Astrocyte (in vitro differentiated cells and primary cell): ENCODE measurements at regions not wholly inside any gene's neighbourhood (a gene's known extent, or its start where the extent isn't known, plus 50 kb on each side); places are given as distances from the start of the nearest gene placed in this dataset.

Experiments
- DNase-seq: peaks from one replicate; pipeline ENCODE4 v3.0.0-alpha.2; 2010; ENCODE audit warnings: low read depth
- FAIRE-seq: peaks from 2 replicates; lab custom pipeline; 2011; peaks lifted over from hg19 to GRCh38; lab: Jason Lieb, UNC
- H2AFZ ChIP-seq: 2 replicates; pipeline ENCODE4 v1.6.0; 2012; ENCODE audit warnings: low read depth, low read length, inconsistent platforms
- H3K27ac ChIP-seq: 2 replicates; pipeline ENCODE4 v1.5.1; 2011; ENCODE audit warnings: low read depth, low read length, inconsistent platforms
- H3K27me3 ChIP-seq: 2 replicates; pipeline ENCODE4 v1.6.0; 2011; ENCODE audit warnings: low read length, inconsistent platforms; ENCODE audit not compliant: insufficient read depth
- H3K36me3 ChIP-seq: 2 replicates; pipeline ENCODE4 v1.5.1; 2011; ENCODE audit warnings: low read length, inconsistent platforms; ENCODE audit not compliant: insufficient read depth
- H3K4me1 ChIP-seq: 2 replicates; pipeline ENCODE4 v1.5.1; 2011; ENCODE audit warnings: low read length, inconsistent platforms; ENCODE audit not compliant: insufficient read depth
- H3K4me2 ChIP-seq: 2 replicates; pipeline ENCODE4 v1.6.0; 2012; ENCODE audit warnings: low read length, inconsistent platforms
- H3K4me3 ChIP-seq: 2 replicates; pipeline ENCODE4 v1.5.1; 2011; ENCODE audit warnings: low read depth, mild to moderate bottlenecking, low read length, inconsistent platforms; ENCODE audit not compliant: insufficient read depth
- H3K79me2 ChIP-seq: 2 replicates; pipeline ENCODE4 v1.6.0; 2012; ENCODE audit warnings: mild to moderate bottlenecking, low read length, inconsistent platforms; ENCODE audit not compliant: insufficient read depth
- H3K9ac ChIP-seq: 2 replicates; pipeline ENCODE4 v1.6.0; 2012; ENCODE audit warnings: mild to moderate bottlenecking, low read length, inconsistent platforms
- H3K9me3 ChIP-seq: 2 replicates; pipeline ENCODE4 v1.5.1; 2012; ENCODE audit warnings: low read depth, mild to moderate bottlenecking, low read length, inconsistent platforms; ENCODE audit not compliant: insufficient read depth
- H4K20me1 ChIP-seq: 2 replicates; pipeline ENCODE4 v1.6.0; 2012; ENCODE audit warnings: low read length, inconsistent platforms; ENCODE audit not compliant: insufficient read depth
- H3K27ac Mint-ChIP-seq: one replicate; pipeline ENCODE4 v1.8.0; 2021; ENCODE audit warnings: mild to moderate bottlenecking, mixed read lengths; ENCODE audit not compliant: unreplicated experiment
- H3K27me3 Mint-ChIP-seq: one replicate; pipeline ENCODE4 v1.8.0; 2021; ENCODE audit warnings: low read depth, mixed read lengths; ENCODE audit not compliant: unreplicated experiment
- H3K36me3 Mint-ChIP-seq: one replicate; pipeline ENCODE4 v1.8.0; 2021; ENCODE audit warnings: low read depth, mixed read lengths; ENCODE audit not compliant: unreplicated experiment
- H3K4me1 Mint-ChIP-seq: one replicate; pipeline ENCODE4 v1.8.0; 2021; ENCODE audit warnings: low read depth, mixed read lengths; ENCODE audit not compliant: unreplicated experiment
- H3K4me3 Mint-ChIP-seq: one replicate; pipeline ENCODE4 v1.8.0; 2021; ENCODE audit warnings: mild to moderate bottlenecking, moderate library complexity, mixed read lengths; ENCODE audit not compliant: unreplicated experiment
- H3K9me3 Mint-ChIP-seq: one replicate; pipeline ENCODE4 v1.8.0; 2021; ENCODE audit warnings: mild to moderate bottlenecking, mixed read lengths; ENCODE audit not compliant: unreplicated experiment
- CTCF ChIP-seq: IDR thresholded peaks from 2 replicates; pipeline ENCODE4 v1.5.1; 2011; ENCODE audit warnings: low read depth, mild to moderate bottlenecking, inconsistent platforms, low read length, moderate library complexity; ENCODE audit not compliant: insufficient read depth
- EZH2 ChIP-seq: IDR thresholded peaks from 2 replicates; pipeline ENCODE4 v1.6.1; 2012; ENCODE audit warnings: mild to moderate bottlenecking, low read length, inconsistent platforms; ENCODE audit not compliant: insufficient read depth

GRCh38 chr3:68103811-68104210 is 449.4 kb upstream of the SUCLG2 start:
- H3K4me1 Mint-ChIP-seq, result no peaks in the 10 kb centered on the region
- H3K27ac ChIP-seq, result no peak overlapping the region
- no peak overlapping the region for H3K27ac Mint-ChIP-seq
- H3K36me3 Mint-ChIP-seq, result no peaks in the 10 kb centered on the region
- DNase-seq (no peak), FAIRE-seq (no peak)
- H4K20me1 ChIP-seq, result no peaks in the 10 kb centered on the region
- no peak overlapping the region for H3K9ac ChIP-seq
- H3K4me2 ChIP-seq, result no peak overlapping the region
- no peaks in the 10 kb centered on the region for H3K27me3 Mint-ChIP-seq
- H3K79me2 ChIP-seq, result no peaks in the 10 kb centered on the region
- no peak for TF ChIP-seq CTCF
- no peak for TF ChIP-seq EZH2
- no peak overlapping the region for H2AFZ ChIP-seq
- no peak overlapping the region for H3K4me3 ChIP-seq
- H3K27me3 ChIP-seq, result no peaks in the 10 kb centered on the region
- H3K4me1 ChIP-seq, result no peaks in the 10 kb centered on the region
- H3K4me3 Mint-ChIP-seq, result no peak overlapping the region
- H3K9me3 ChIP-seq, result no peaks in the 10 kb centered on the region
- no peaks in the 10 kb centered on the region for H3K36me3 ChIP-seq
- H3K9me3 Mint-ChIP-seq, result no peaks in the 10 kb centered on the region

GRCh38 chr3:68090571-68090970 is 436.2 kb upstream of the SUCLG2 start:
- Mint-ChIP-seq H3K4me3 (no peak overlapping the region), H3K27me3 (no peaks in the 10 kb centered on the region), H3K4me1 (peaks cover 21% of the 10 kb centered on the region), H3K27ac (peak overlapping the region; percentile 58), H3K36me3 (no peaks in the 10 kb centered on the region), H3K9me3 (no peaks in the 10 kb centered on the region)
- no peak overlapping the region for H3K4me3 ChIP-seq
- DNase-seq (no peak), FAIRE-seq (no peak)
- no peaks in the 10 kb centered on the region for H3K79me2 ChIP-seq
- no peaks in the 10 kb centered on the region for H3K36me3 ChIP-seq
- H2AFZ ChIP-seq, result no peak overlapping the region
- no peaks in the 10 kb centered on the region for H3K4me1 ChIP-seq
- no peaks in the 10 kb centered on the region for H4K20me1 ChIP-seq
- no peaks in the 10 kb centered on the region for H3K9me3 ChIP-seq
- no peaks in the 10 kb centered on the region for H3K27me3 ChIP-seq
- no peak overlapping the region for H3K9ac ChIP-seq
- TF ChIP-seq CTCF (no peak), EZH2 (no peak)
- no peak overlapping the region for H3K4me2 ChIP-seq
- H3K27ac ChIP-seq, result no peak overlapping the region

GRCh38 chr3:68089572-68090011 is 435.2 kb upstream of the SUCLG2 start:
- Histone ChIP-seq H4K20me1 (no peaks in the 10 kb centered on the region), H3K36me3 (no peaks in the 10 kb centered on the region), H3K4me3 (no peak overlapping the region), H3K9ac (no peak overlapping the region), H3K27ac (no peak overlapping the region), H2AFZ (no peak overlapping the region), H3K4me1 (no peaks in the 10 kb centered on the region), H3K79me2 (no peaks in the 10 kb centered on the region), H3K27me3 (no peaks in the 10 kb centered on the region), H3K4me2 (peak overlapping the region; percentile 8), H3K9me3 (no peaks in the 10 kb centered on the region)
- FAIRE-seq (no peak), DNase-seq (peak; percentile 63)
- no peak overlapping the region for H3K4me3 Mint-ChIP-seq
- TF ChIP-seq EZH2, result no peak
- TF ChIP-seq CTCF, result no peak
- H3K27ac Mint-ChIP-seq, result peak overlapping the region; percentile 9
- H3K36me3 Mint-ChIP-seq, result no peaks in the 10 kb centered on the region
- H3K9me3 Mint-ChIP-seq, result no peaks in the 10 kb centered on the region
- peaks cover 21% of the 10 kb centered on the region for H3K4me1 Mint-ChIP-seq
- H3K27me3 Mint-ChIP-seq, result no peaks in the 10 kb centered on the region
